Upper lobe of right lung (tissue), 1 donor: ENCODE measurements at regions not wholly inside any gene's neighbourhood (a gene's known extent, or its start where the extent isn't known, plus 50 kb on each side); places are given as distances from the start of the nearest gene placed in this dataset.

Experiments used
- ATAC-seq: fragments of 200-7000 bp; cut with Tn5 transposase; one replicate; pipeline ENCODE4 v1.9.1; 2020; ENCODE audit warnings: mild to moderate bottlenecking, moderate library complexity
- DNase-seq: peaks from one replicate; pipeline ENCODE4 v3.0.0-alpha.2; 2020
- H3K27ac ChIP-seq: fragments of 200-600 bp; one replicate; pipeline ENCODE4 v1.8.0; 2022
- H3K27me3 ChIP-seq: fragments of 200-600 bp; one replicate; pipeline ENCODE4 v1.8.0; 2022; ENCODE audit warnings: mild to moderate bottlenecking
- H3K36me3 ChIP-seq: fragments of 200-600 bp; one replicate; pipeline ENCODE4 v1.8.0; 2022
- H3K4me1 ChIP-seq: fragments of 200-600 bp; one replicate; pipeline ENCODE4 v1.8.0; 2022
- H3K4me3 ChIP-seq: fragments of 200-600 bp; one replicate; pipeline ENCODE4 v1.8.0; 2022; ENCODE audit warnings: mild to moderate bottlenecking
- H3K9me3 ChIP-seq: fragments of 200-600 bp; one replicate; pipeline ENCODE4 v1.8.0; 2022
- CTCF ChIP-seq: fragments of 200-600 bp; IDR thresholded peaks from one replicate; pipeline ENCODE4 v1.8.0; 2022; ENCODE audit warnings: antibody characterized with exemption
- intact Hi-C: fragments of 100-400 bp; cut with DNase I; formaldehyde crosslinking; loops from one replicate; pipeline ENCODE4 v1.11.0; 2022
- donor health status: DM: no; HTN: yes; CAD: no; lungs with severe emphysema.

GRCh38 chr5:173768891-173769290, 119.3 kb upstream of the CPEB4 start:
- peaks cover 23% of the 10 kb centered on the region for H3K4me1 ChIP-seq

GRCh38 chr5:173770637-173771036, 117.5 kb upstream of the CPEB4 start:
- Histone ChIP-seq H3K9me3 (no peaks in the 10 kb centered on the region), H3K4me1 (peaks cover 16% of the 10 kb centered on the region), H3K36me3 (no peaks in the 10 kb centered on the region), H3K27ac (no peak overlapping the region), H3K4me3 (no peak overlapping the region), H3K27me3 (no peaks in the 10 kb centered on the region)
- intact Hi-C loops: no loop called here
- DNase-seq: no peak
- no peak for ATAC-seq
- TF ChIP-seq CTCF: no peak

More at GRCh38 chr5:173768891-173769290, 119.3 kb upstream of the CPEB4 start:
- no peak overlapping the region for H3K4me3 ChIP-seq
- no peak for ATAC-seq
- intact Hi-C loops: no loop called here
- H3K9me3 ChIP-seq: no peaks in the 10 kb centered on the region
- TF ChIP-seq CTCF: no peak
- H3K27ac ChIP-seq: no peak overlapping the region
- no peaks in the 10 kb centered on the region for H3K36me3 ChIP-seq
- H3K27me3 ChIP-seq: no peaks in the 10 kb centered on the region
- DNase-seq: no peak

- Histone ChIP-seq H3K36me3 (no peaks in the 10 kb centered on the region), H3K4me3 (no peak overlapping the region), H3K27me3 (no peaks in the 10 kb centered on the region), H3K9me3 (no peaks in the 10 kb centered on the region), H3K27ac (no peak overlapping the region), H3K4me1 (peaks cover 11% of the 10 kb centered on the region)
- no peak for DNase-seq
- intact Hi-C loops: no loop called here
- no peak for ATAC-seq
- TF ChIP-seq CTCF: no peak
Measured at GRCh38 chr5:173771121-173771724, 116.9 kb upstream of the CPEB4 start.

GRCh38 chr5:173771725-173772383, 116.3 kb upstream of the CPEB4 start:
- Histone ChIP-seq H3K36me3 (no peaks in the 10 kb centered on the region), H3K27ac (peak overlapping the region; percentile 17), H3K4me3 (no peak overlapping the region), H3K27me3 (no peaks in the 10 kb centered on the region), H3K9me3 (no peaks in the 10 kb centered on the region), H3K4me1 (peaks cover 11% of the 10 kb centered on the region)
- DNase-seq (no peak), ATAC-seq (no peak)
- no peak for TF ChIP-seq CTCF
- intact Hi-C loops: no loop called here

GRCh38 chr5:173772384-173773059, 115.6 kb upstream of the CPEB4 start:
- H3K27ac ChIP-seq: peak overlapping the region; percentile 17

More at GRCh38 chr5:173772384-173773059, 115.6 kb upstream of the CPEB4 start:
- H3K36me3 ChIP-seq: no peaks in the 10 kb centered on the region
- no peaks in the 10 kb centered on the region for H3K27me3 ChIP-seq
- TF ChIP-seq CTCF: no peak
- peaks cover 11% of the 10 kb centered on the region for H3K4me1 ChIP-seq
- ATAC-seq (peak; percentile 67), DNase-seq (no peak)
- no peak overlapping the region for H3K4me3 ChIP-seq
- intact Hi-C loops: no loop called here
- H3K9me3 ChIP-seq: no peaks in the 10 kb centered on the region
